Peyer's patch (tissue), 4 donors: ENCODE measurements at regions not wholly inside any gene's neighbourhood (a gene's known extent, or its start where the extent isn't known, plus 50 kb on each side); places are given as distances from the start of the nearest gene placed in this dataset.

Experiments
- POLR2A ChIP-seq, 2 donors: fragments of 450-650 bp; IDR thresholded peaks; one replicate each; pipeline ENCODE4 v1.5.1; 2017; ENCODE audit warnings: antibody characterized with exemption in 2 of 2, mild to moderate bottlenecking in 2 of 2, moderate library complexity in 2 of 2
- TF ChIP-seq, protein P1 (sequence below), 6 experiments: fragments of 450-650 bp in 4 of 6; fragments of 200-600 bp in 2 of 6; sonication (generic) in 1 of 6; IDR thresholded peaks; one replicate each; pipeline ENCODE4 v1.5.1; 2017 to 2019; ENCODE audit warnings: antibody characterized with exemption in 6 of 6, mild to moderate bottlenecking in 3 of 6, moderate library complexity in 1 of 6

DNA sequence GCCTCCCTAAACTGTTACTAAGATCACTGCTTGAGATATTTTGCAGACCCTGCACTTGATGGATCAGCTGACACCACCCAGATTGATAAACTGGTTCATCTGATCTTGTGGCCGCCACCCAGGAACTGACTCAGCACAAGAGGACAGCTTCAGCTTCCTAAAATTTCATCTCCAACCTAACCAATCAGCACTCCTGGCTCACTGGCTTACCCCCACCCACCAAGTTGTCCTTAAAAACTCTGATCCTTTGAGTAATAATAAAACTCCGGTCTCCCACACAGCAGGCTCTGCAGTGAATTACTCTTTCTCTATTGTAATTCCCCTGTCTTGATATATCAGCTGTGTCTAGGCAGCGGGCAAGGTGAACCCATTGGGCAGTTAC is 174.8 kb downstream of the UTP18 start:
- TF ChIP-seq, protein P1, sequence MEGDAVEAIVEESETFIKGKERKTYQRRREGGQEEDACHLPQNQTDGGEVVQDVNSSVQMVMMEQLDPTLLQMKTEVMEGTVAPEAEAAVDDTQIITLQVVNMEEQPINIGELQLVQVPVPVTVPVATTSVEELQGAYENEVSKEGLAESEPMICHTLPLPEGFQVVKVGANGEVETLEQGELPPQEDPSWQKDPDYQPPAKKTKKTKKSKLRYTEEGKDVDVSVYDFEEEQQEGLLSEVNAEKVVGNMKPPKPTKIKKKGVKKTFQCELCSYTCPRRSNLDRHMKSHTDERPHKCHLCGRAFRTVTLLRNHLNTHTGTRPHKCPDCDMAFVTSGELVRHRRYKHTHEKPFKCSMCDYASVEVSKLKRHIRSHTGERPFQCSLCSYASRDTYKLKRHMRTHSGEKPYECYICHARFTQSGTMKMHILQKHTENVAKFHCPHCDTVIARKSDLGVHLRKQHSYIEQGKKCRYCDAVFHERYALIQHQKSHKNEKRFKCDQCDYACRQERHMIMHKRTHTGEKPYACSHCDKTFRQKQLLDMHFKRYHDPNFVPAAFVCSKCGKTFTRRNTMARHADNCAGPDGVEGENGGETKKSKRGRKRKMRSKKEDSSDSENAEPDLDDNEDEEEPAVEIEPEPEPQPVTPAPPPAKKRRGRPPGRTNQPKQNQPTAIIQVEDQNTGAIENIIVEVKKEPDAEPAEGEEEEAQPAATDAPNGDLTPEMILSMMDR (IDR thresholded peaks at IDR 0.05), result no peak
- TF ChIP-seq POLR2A (IDR thresholded peaks at IDR 0.05), result no peak
